Suppressor macrophage treated with lipopolysaccharide for 1 hour (primary cell): ENCODE measurements at regions not wholly inside any gene's neighbourhood (a gene's known extent, or its start where the extent isn't known, plus 50 kb on each side); places are given as distances from the start of the nearest gene placed in this dataset.
"Not testable (repeated sequence)": the region's sequence is repeated elsewhere in the genome, so short reads cannot be mapped to it uniquely, and the experiment has no call there.

Source experiments
- DNase-seq, 3 donors: peaks; one replicate each; pipeline ENCODE4 v3.0.0-alpha.2; 2020 to 2022

- no peak for DNase-seq
Observed at GRCh38 chr22:49403102-49403501, 424.6 kb downstream of the BRD1 start.

GRCh38 chr22:49402169-49402568 lies 425.5 kb downstream of the BRD1 start:
- no peak for DNase-seq

- DNase-seq, result no peak
Observed at GRCh38 chr22:49400941-49401598, 426.6 kb downstream of the BRD1 start.

GRCh38 chr22:49400136-49400940 lies 427.3 kb downstream of the BRD1 start:
- DNase-seq, result no peak

- no peak for DNase-seq
Observed at GRCh38 chr22:49398646-49399045, 429.0 kb downstream of the BRD1 start.

- DNase-seq, result no peak
Observed at GRCh38 chr22:49398115-49398514, 429.6 kb downstream of the BRD1 start.

GRCh38 chr22:49396817-49397216 lies 430.9 kb downstream of the BRD1 start:
- DNase-seq, result no peak

- DNase-seq, result no peak
Observed at GRCh38 chr22:49395617-49396016, 432.1 kb downstream of the BRD1 start.

- DNase-seq, result not testable (repeated sequence)
Observed at GRCh38 chr22:49395062-49395461, 432.6 kb downstream of the BRD1 start.

GRCh38 chr22:49394116-49394785 lies 433.4 kb downstream of the BRD1 start:
- peak in 1 of 3 donors; percentile 3 for DNase-seq

GRCh38 chr22:49393526-49393925 lies 434.1 kb downstream of the BRD1 start:
- no peak for DNase-seq

GRCh38 chr22:49392841-49393510 lies 434.7 kb downstream of the BRD1 start:
- DNase-seq, result no peak

GRCh38 chr22:49392247-49392646 lies 435.4 kb downstream of the BRD1 start:
- no peak for DNase-seq

- DNase-seq, result no peak
Observed at GRCh38 chr22:49391436-49391835, 436.2 kb downstream of the BRD1 start.

- no peak for DNase-seq
Observed at GRCh38 chr22:49390954-49391353, 436.7 kb downstream of the BRD1 start.

GRCh38 chr22:49383909-49384308 lies 443.8 kb downstream of the BRD1 start:
- not testable (repeated sequence) for DNase-seq

GRCh38 chr22:49382451-49382735 lies 445.3 kb downstream of the BRD1 start:
- DNase-seq, result no peak

- no peak for DNase-seq
Observed at GRCh38 chr22:49381595-49382450, 445.9 kb downstream of the BRD1 start.

- no peak for DNase-seq
Observed at GRCh38 chr22:49380828-49381114, 446.9 kb downstream of the BRD1 start.

- DNase-seq, result no peak
Observed at GRCh38 chr22:49380095-49380827, 447.4 kb downstream of the BRD1 start.

GRCh38 chr22:49377306-49377705 lies 450.4 kb downstream of the BRD1 start:
- DNase-seq, result no peak

- DNase-seq, result no peak
Observed at GRCh38 chr22:49373801-49374226, 453.9 kb downstream of the BRD1 start.
